OCI-LY3 (cell line): ENCODE measurements at regions not wholly inside any gene's neighbourhood (a gene's known extent, or its start where the extent isn't known, plus 50 kb on each side); places are given as distances from the start of the nearest gene placed in this dataset.
"Not testable (repeated sequence)": the region's sequence is repeated elsewhere in the genome, so short reads cannot be mapped to it uniquely, and the experiment has no call there.

Experiments
- H2AFZ ChIP-seq: fragments of 200-600, 300-600 bp; shearing (Covaris generic); 2 replicates; pipeline ENCODE4 v1.6.0; 2014; ENCODE audit warnings: antibody characterized with exemption, low read depth, low read length
- H3K27ac ChIP-seq: fragments of 200-600, 300-600 bp; sonication (generic); 2 replicates; pipeline ENCODE4 v1.5.1; 2014; ENCODE audit warnings: mild to moderate bottlenecking, low read length, moderate library complexity, mixed read lengths
- H3K27me3 ChIP-seq: fragments of 200-600, 300-600 bp; sonication (generic); 2 replicates; pipeline ENCODE4 v1.6.1; 2014; ENCODE audit warnings: low read depth, low read length, mixed read lengths
- H3K36me3 ChIP-seq: fragments of 200-600, 300-600 bp; sonication (generic); replicated peaks from 2 replicates; pipeline ENCODE3; 2014; ENCODE audit warnings: low read depth, low read length, mixed read lengths
- H3K4me1 ChIP-seq: fragments of 300-600, 200-600 bp; sonication (generic); 2 replicates; pipeline ENCODE4 v1.6.1; 2014; ENCODE audit warnings: low read length, mixed read lengths
- H3K4me2 ChIP-seq: fragments of 200-600, 300-600 bp; sonication (generic); 2 replicates; pipeline ENCODE4 v1.6.1; 2014; ENCODE audit warnings: low read length, mixed read lengths
- H3K4me3 ChIP-seq: fragments of 300-600, 200-600 bp; sonication (generic); 2 replicates; pipeline ENCODE4 v1.5.1; 2014; ENCODE audit warnings: antibody characterized with exemption, mild to moderate bottlenecking, low read length, moderate library complexity
- H3K79me2 ChIP-seq: fragments of 300-600, 200-600 bp; shearing (Covaris generic); 2 replicates; pipeline ENCODE4 v1.6.1; 2014; ENCODE audit warnings: mild to moderate bottlenecking, low read length, mixed read lengths
- H3K9ac ChIP-seq: fragments of 300-600, 200-600 bp; shearing (Covaris generic); 2 replicates; pipeline ENCODE4 v1.6.0; 2014; ENCODE audit warnings: mild to moderate bottlenecking, low read length, moderate library complexity
- H3K9me3 ChIP-seq: fragments of 200-600, 300-600 bp; shearing (Covaris generic); 2 replicates; pipeline ENCODE4 v1.6.1; 2014; ENCODE audit warnings: low read length, mixed read lengths; ENCODE audit not compliant: insufficient read depth
- H4K20me1 ChIP-seq: fragments of 200-600, 300-600 bp; sonication (generic); 2 replicates; pipeline ENCODE4 v1.6.1; 2016; ENCODE audit warnings: low read length, mixed read lengths; ENCODE audit not compliant: insufficient read depth
- CTCF ChIP-seq: fragments of 200-600, 300-600 bp; sonication (generic); IDR thresholded peaks from 2 replicates; pipeline ENCODE4 v1.5.1; 2014; ENCODE audit warnings: antibody characterized with exemption, low read length, low read depth
- EZH2phosphoT487 ChIP-seq: fragments of 200-600 bp; shearing (Covaris generic); IDR thresholded peaks from 2 replicates; pipeline ENCODE4 v1.6.1; 2018; ENCODE audit warnings: antibody characterized with exemption, mixed run types, low read depth

- Histone ChIP-seq H4K20me1 (no peaks in the 10 kb centered on the region), H3K79me2 (no peaks in the 10 kb centered on the region), H3K9me3 (no peaks in the 10 kb centered on the region), H3K36me3 (no peaks in the 10 kb centered on the region), H3K27ac (no peak overlapping the region), H3K4me3 (no peak overlapping the region), H3K9ac (no peak overlapping the region), H3K4me2 (no peak overlapping the region), H3K27me3 (0 out of 2 replicates have a peak, but pooled peaks cover 3% of the 10 kb centered on the region), H3K4me1 (no peaks in the 10 kb centered on the region), H2AFZ (no peak overlapping the region)
- no peak for TF ChIP-seq EZH2phosphoT487
- TF ChIP-seq CTCF, result no peak
These were observed 192.9 kb downstream of the DUSP10 start for GRCh38 chr1:221548942-221549341.

- H4K20me1 ChIP-seq, result no peaks in the 10 kb centered on the region
- 0 out of 2 replicates have a peak, but pooled peaks cover 3% of the 10 kb centered on the region for H3K27me3 ChIP-seq
- no peak for TF ChIP-seq CTCF
- no peak for TF ChIP-seq EZH2phosphoT487
- no peaks in the 10 kb centered on the region for H3K79me2 ChIP-seq
- no peaks in the 10 kb centered on the region for H3K36me3 ChIP-seq
- H3K9me3 ChIP-seq, result no peaks in the 10 kb centered on the region
- no peak overlapping the region for H3K4me2 ChIP-seq
- no peak overlapping the region for H3K27ac ChIP-seq
- no peak overlapping the region for H3K4me3 ChIP-seq
- H2AFZ ChIP-seq, result no peak overlapping the region
- no peaks in the 10 kb centered on the region for H3K4me1 ChIP-seq
- H3K9ac ChIP-seq, result no peak overlapping the region
These were observed 192.1 kb downstream of the DUSP10 start for GRCh38 chr1:221549815-221550214.

GRCh38 chr1:221552792-221553191 lies 189.1 kb downstream of the DUSP10 start:
- not testable (repeated sequence) for H3K4me3 ChIP-seq, H3K9me3 ChIP-seq, H3K9ac ChIP-seq, H3K4me1 ChIP-seq, H3K4me2 ChIP-seq, H3K27ac ChIP-seq, H3K27me3 ChIP-seq, H2AFZ ChIP-seq, H4K20me1 ChIP-seq, H3K36me3 ChIP-seq, H3K79me2 ChIP-seq

GRCh38 chr1:221555689-221556433 lies 186.0 kb downstream of the DUSP10 start:
- H3K4me2 ChIP-seq, result no peak overlapping the region
- no peaks in the 10 kb centered on the region for H3K36me3 ChIP-seq
- H2AFZ ChIP-seq, result no peak overlapping the region
- H4K20me1 ChIP-seq, result no peaks in the 10 kb centered on the region
- no peaks in the 10 kb centered on the region for H3K4me1 ChIP-seq
- TF ChIP-seq EZH2phosphoT487, result no peak
- no peak for TF ChIP-seq CTCF
- no peak overlapping the region for H3K4me3 ChIP-seq
- H3K27me3 ChIP-seq, result no peaks in the 10 kb centered on the region
- H3K79me2 ChIP-seq, result no peaks in the 10 kb centered on the region
- H3K9ac ChIP-seq, result no peak overlapping the region
- no peaks in the 10 kb centered on the region for H3K9me3 ChIP-seq
- H3K27ac ChIP-seq, result no peak overlapping the region
